ENCODE measurements at regions not wholly inside any gene's neighbourhood (a gene's known extent, or its start where the extent isn't known, plus 50 kb on each side); places are given as distances from the start of the nearest gene placed in this dataset.

- Histone ChIP-seq H3K27me3 (no peaks in the 10 kb centered on the region), H3K9me3 (no peaks in the 10 kb centered on the region), H3K4me1 (no peaks in the 10 kb centered on the region), H3K36me3 (no peaks in the 10 kb centered on the region), H3K27ac (no peak overlapping the region), H3K4me3 (replicated peaks in 1 of 3) (no peak overlapping the region)
- intact Hi-C loops (cut with DNase I) = no loop called here
- WGBS, 2 donors = 92 to 95% methylated on average over 11 to 12 of the region's 15 CpGs
- no peak for DNase-seq
- no peak for TF ChIP-seq POLR2A (IDR thresholded peaks at IDR 0.05)
- TF ChIP-seq, protein P1, sequence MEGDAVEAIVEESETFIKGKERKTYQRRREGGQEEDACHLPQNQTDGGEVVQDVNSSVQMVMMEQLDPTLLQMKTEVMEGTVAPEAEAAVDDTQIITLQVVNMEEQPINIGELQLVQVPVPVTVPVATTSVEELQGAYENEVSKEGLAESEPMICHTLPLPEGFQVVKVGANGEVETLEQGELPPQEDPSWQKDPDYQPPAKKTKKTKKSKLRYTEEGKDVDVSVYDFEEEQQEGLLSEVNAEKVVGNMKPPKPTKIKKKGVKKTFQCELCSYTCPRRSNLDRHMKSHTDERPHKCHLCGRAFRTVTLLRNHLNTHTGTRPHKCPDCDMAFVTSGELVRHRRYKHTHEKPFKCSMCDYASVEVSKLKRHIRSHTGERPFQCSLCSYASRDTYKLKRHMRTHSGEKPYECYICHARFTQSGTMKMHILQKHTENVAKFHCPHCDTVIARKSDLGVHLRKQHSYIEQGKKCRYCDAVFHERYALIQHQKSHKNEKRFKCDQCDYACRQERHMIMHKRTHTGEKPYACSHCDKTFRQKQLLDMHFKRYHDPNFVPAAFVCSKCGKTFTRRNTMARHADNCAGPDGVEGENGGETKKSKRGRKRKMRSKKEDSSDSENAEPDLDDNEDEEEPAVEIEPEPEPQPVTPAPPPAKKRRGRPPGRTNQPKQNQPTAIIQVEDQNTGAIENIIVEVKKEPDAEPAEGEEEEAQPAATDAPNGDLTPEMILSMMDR (IDR thresholded peaks at IDR 0.05) = no peak
Observed at GRCh38 chr15:69629631-69630161, 177.1 kb downstream of the RPLP1 start.

- Histone ChIP-seq H3K27me3 (no peaks in the 10 kb centered on the region), H3K9me3 (no peaks in the 10 kb centered on the region), H3K27ac (no peak overlapping the region), H3K4me3 (replicated peaks in 1 of 3) (no peak overlapping the region), H3K4me1 (no peaks in the 10 kb centered on the region), H3K36me3 (no peaks in the 10 kb centered on the region)
- no peak for TF ChIP-seq POLR2A (IDR thresholded peaks at IDR 0.05)
- TF ChIP-seq, protein P1 (IDR thresholded peaks at IDR 0.05) = no peak
- 78 to 79% methylated on average over 6 of the region's 6 CpGs for WGBS, 2 donors
- DNase-seq = no peak
- intact Hi-C loops (cut with DNase I) = no loop called here
Observed at GRCh38 chr15:69631005-69631404, 178.4 kb downstream of the RPLP1 start.

DNA sequence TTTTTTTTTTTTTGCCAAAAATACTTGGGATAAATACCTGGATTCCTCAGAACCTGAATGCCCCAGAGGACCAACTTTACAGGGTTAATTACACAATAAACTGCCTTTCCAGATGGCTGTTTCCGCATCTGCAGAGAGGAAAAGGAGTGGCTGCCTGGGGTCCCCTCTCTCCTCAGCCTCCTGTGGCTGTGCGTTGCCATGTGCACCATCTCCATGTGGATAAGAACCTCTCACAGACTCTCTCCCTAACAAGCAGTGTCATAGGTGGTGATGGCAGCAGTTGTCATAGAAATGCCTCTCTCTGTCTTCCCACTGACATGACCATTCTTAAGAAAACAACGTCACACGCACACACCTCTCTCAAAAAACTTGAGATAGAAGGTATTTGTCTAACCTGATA is 179.4 kb downstream of the RPLP1 start:
- Histone ChIP-seq H3K4me3 (replicated peaks in 1 of 3) (no peak overlapping the region), H3K4me1 (no peaks in the 10 kb centered on the region), H3K27me3 (no peaks in the 10 kb centered on the region), H3K27ac (no peak overlapping the region), H3K9me3 (no peaks in the 10 kb centered on the region), H3K36me3 (no peaks in the 10 kb centered on the region)
- intact Hi-C loops (cut with DNase I) = no loop called here
- WGBS, 2 donors = 74 to 81% methylated on average over 4 of the region's 4 CpGs
- TF ChIP-seq POLR2A (IDR thresholded peaks at IDR 0.05) = no peak
- TF ChIP-seq, protein P1 (IDR thresholded peaks at IDR 0.05) = no peak
- DNase-seq = no peak

DNA sequence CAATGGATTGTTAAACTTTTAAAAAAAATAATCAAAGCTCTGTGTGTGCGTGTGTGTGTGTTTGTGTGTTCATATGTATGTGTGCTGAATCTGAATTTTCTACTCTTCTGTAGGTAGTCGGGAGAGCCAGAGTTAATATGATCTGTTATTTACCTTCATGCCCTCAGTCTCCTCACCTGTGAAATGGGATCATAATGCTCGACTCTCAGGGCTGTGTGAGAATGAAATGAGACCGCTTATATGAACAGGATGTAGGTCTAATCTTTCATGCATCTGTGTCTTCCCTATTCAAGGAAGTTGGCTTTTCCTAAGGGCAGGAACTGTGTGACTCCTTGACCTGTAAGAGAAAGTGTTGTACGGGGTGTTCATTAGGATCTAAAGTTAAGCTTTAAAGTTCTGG is 182.2 kb downstream of the RPLP1 start:
- H3K4me3 ChIP-seq (replicated peaks in 1 of 3) = no peak overlapping the region
- DNase-seq = no peak
- no peak overlapping the region for H3K27ac ChIP-seq
- H3K4me1 ChIP-seq = no peaks in the 10 kb centered on the region
- TF ChIP-seq, protein P1 (IDR thresholded peaks at IDR 0.05) = no peak
- no peak for TF ChIP-seq POLR2A (IDR thresholded peaks at IDR 0.05)
- H3K27me3 ChIP-seq = no peaks in the 10 kb centered on the region
- intact Hi-C loops (cut with DNase I) = no loop called here
- H3K9me3 ChIP-seq = no peaks in the 10 kb centered on the region
- WGBS, 2 donors = 82 to 87% methylated on average over 5 of the region's 5 CpGs
- H3K36me3 ChIP-seq = no peaks in the 10 kb centered on the region

DNA sequence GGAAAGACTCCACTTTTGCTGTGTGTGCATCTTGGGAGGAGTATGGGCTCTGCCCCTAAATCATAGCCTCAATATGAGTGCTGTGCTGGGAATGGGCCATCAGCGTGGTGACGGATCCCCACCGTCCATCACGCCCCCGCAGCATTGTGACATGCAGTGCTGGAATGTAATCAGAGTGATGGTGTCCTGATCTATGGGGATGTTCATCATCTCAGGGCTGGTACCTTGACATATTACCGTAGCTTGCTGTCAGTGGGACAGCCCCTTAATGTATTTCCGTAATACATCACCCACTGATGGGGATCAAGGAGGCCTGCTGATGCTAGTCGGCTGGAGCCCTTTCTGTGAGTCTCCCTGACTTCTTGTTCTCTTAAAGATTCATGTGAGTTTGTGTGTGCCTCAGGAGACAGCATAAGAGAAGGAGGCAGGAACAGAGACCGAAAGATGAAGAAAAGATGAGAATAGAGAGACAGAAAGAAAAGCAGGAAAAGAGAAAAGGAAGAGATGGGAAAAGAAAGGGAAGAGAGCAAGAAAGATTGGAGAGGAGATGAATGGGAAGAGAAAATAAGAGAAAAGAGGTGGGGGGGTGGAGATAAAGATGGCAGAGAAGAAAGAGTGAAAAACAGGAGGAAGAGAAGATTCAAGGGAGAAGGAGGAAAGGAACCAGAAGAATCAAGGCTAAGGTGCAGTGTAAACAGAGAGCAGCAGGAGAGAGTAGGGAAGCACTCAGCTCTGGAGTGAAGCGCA is 183.7 kb downstream of the RPLP1 start:
- WGBS, 2 donors = 87 to 89% methylated on average over 10 of the region's 10 CpGs
- TF ChIP-seq, protein P1 (IDR thresholded peaks at IDR 0.05) = no peak
- no peak for TF ChIP-seq POLR2A (IDR thresholded peaks at IDR 0.05)
- no peak for DNase-seq
- Histone ChIP-seq H3K27me3 (no peaks in the 10 kb centered on the region), H3K36me3 (no peaks in the 10 kb centered on the region), H3K27ac (no peak overlapping the region), H3K4me1 (no peaks in the 10 kb centered on the region), H3K9me3 (no peaks in the 10 kb centered on the region), H3K4me3 (replicated peaks in 1 of 3) (no peak overlapping the region)
- intact Hi-C loops (cut with DNase I) = no loop called here

All from thyroid gland (tissue), 4 donors.